Nucleus accumbens (tissue), 56 donors: ENCODE measurements at regions not wholly inside any gene's neighbourhood (a gene's known extent, or its start where the extent isn't known, plus 50 kb on each side); places are given as distances from the start of the nearest gene placed in this dataset.

ENCODE experiments used
- DNase-seq, 56 donors: peaks; one replicate each; lab custom pipeline; 2025; lab: John Stamatoyannopoulos, UW

- no peak for DNase-seq
Measured at GRCh38 chr10:3494131-3494837, 290.7 kb downstream of the KLF6 start.

- DNase-seq, result no peak
Measured at GRCh38 chr10:3493621-3494020, 291.4 kb downstream of the KLF6 start.

GRCh38 chr10:3491571-3491970 is 293.4 kb downstream of the KLF6 start:
- DNase-seq, result no peak

- DNase-seq, result no peak
Measured at GRCh38 chr10:3487228-3487627, 297.8 kb downstream of the KLF6 start.

- DNase-seq, result peak in 14 of 56 donors; percentile 6 to 60 (median 28)
Measured at GRCh38 chr10:3486346-3487065, 298.5 kb downstream of the KLF6 start.

- DNase-seq, result peak in 1 of 56 donors; percentile 23
Measured at GRCh38 chr10:3485057-3485686, 299.8 kb downstream of the KLF6 start.

- DNase-seq, result no peak
Measured at GRCh38 chr10:3484306-3485056, 300.5 kb downstream of the KLF6 start.

GRCh38 chr10:3482200-3482993 is 302.6 kb downstream of the KLF6 start:
- DNase-seq, result no peak

GRCh38 chr10:3481496-3481895 is 303.5 kb downstream of the KLF6 start:
- no peak for DNase-seq

GRCh38 chr10:3480990-3481315 is 304.1 kb downstream of the KLF6 start:
- no peak for DNase-seq

- no peak for DNase-seq
Measured at GRCh38 chr10:3480281-3480989, 304.6 kb downstream of the KLF6 start.

GRCh38 chr10:3478632-3479240 is 306.2 kb upstream of the PITRM1 start:
- DNase-seq, result no peak

GRCh38 chr10:3478153-3478552 is 305.6 kb upstream of the PITRM1 start:
- no peak for DNase-seq

- no peak for DNase-seq
Measured at GRCh38 chr10:3477683-3478082, 305.1 kb upstream of the PITRM1 start.

GRCh38 chr10:3476640-3477448 is 304.3 kb upstream of the PITRM1 start:
- DNase-seq, result no peak

GRCh38 chr10:3476186-3476585 is 303.6 kb upstream of the PITRM1 start:
- DNase-seq, result no peak

- DNase-seq, result no peak
Measured at GRCh38 chr10:3475367-3475766, 302.8 kb upstream of the PITRM1 start.

GRCh38 chr10:3474266-3474665 is 301.7 kb upstream of the PITRM1 start:
- no peak for DNase-seq
